ENCODE measurements at regions not wholly inside any gene's neighbourhood (a gene's known extent, or its start where the extent isn't known, plus 50 kb on each side); places are given as distances from the start of the nearest gene placed in this dataset.

DNA sequence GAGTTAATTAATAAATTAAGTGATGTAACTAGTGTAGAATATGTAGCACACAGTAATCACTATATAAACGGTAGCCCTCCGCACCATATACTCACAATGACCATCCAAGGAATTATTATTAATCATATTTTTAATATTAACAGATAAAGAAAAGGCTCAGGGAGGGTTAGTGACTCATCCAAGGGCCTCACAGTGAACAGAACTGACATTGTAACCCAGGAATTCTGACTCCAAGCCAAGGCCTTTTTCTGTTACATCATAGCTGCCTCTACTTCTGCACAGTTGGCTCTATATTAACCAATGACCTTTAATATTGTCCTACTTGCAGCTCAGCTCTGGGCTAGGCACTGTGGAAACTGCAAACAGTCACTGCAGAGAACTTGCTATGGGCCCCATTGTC, 117.5 kb upstream of the SIRPG start:
- no peak overlapping the region for H3K9ac ChIP-seq (ENCODE audit: insufficient read length, low read depth)
- no peak overlapping the region for H3K4me3 ChIP-seq (ENCODE audit: insufficient read length, low read depth)
- no peaks in the 10 kb centered on the region for H3K36me3 ChIP-seq (ENCODE audit: insufficient read depth, insufficient read length, low read length)
- no peaks in the 10 kb centered on the region for H3K9me3 ChIP-seq (ENCODE audit: insufficient read depth, low read length)
- no peaks in the 10 kb centered on the region for H3K4me1 ChIP-seq (ENCODE audit: insufficient read depth, insufficient read length)
- H3K27me3 ChIP-seq (ENCODE audit: insufficient read depth, insufficient read length): peaks cover 14% of the 10 kb centered on the region
- DNase-seq (ENCODE audit: low read depth, low spot score): no peak
- no peak for TF ChIP-seq ZNF274 (IDR thresholded peaks at IDR 0.05; ENCODE audit: low read depth, low read length)
- TF ChIP-seq SUZ12 (IDR thresholded peaks at IDR 0.05; ENCODE audit: extremely low read depth, insufficient read depth, insufficient read length): no peak

DNA sequence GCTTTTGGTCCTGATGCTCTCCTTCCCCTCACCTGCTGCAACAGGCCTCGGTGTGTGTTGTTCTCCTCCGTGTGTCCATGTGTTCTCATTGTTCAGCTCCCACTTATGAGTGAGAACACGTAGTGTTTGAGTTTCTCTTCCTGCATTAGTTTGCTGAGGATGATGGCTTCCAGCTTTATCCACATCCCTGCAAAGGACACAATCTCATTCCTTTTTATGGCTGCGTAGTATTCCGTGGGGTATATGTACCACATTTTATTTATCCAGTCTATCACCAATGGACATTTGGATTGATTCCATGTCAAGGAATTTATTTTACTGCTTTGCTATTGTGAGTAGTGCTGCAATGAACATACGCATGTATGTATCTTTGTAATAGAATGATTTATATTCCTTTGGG, 116.9 kb upstream of the SIRPG start:
- no peak for DNase-seq (ENCODE audit: low read depth, low spot score)
- no peak overlapping the region for H3K9ac ChIP-seq (ENCODE audit: insufficient read length, low read depth)
- H3K9me3 ChIP-seq (ENCODE audit: insufficient read depth, low read length): no peaks in the 10 kb centered on the region
- no peaks in the 10 kb centered on the region for H3K36me3 ChIP-seq (ENCODE audit: insufficient read depth, insufficient read length, low read length)
- TF ChIP-seq YY1 (IDR thresholded peaks at IDR 0.05; ENCODE audit: insufficient read depth, insufficient read length) (no peak), SUZ12 (IDR thresholded peaks at IDR 0.05; ENCODE audit: extremely low read depth, insufficient read depth, insufficient read length) (no peak), ZNF274 (IDR thresholded peaks at IDR 0.05; ENCODE audit: low read depth, low read length) (no peak)
- H3K4me1 ChIP-seq (ENCODE audit: insufficient read depth, insufficient read length): no peaks in the 10 kb centered on the region
- H3K27me3 ChIP-seq (ENCODE audit: insufficient read depth, insufficient read length): peaks cover 14% of the 10 kb centered on the region
- H3K4me3 ChIP-seq (ENCODE audit: insufficient read length, low read depth): no peak overlapping the region

DNA sequence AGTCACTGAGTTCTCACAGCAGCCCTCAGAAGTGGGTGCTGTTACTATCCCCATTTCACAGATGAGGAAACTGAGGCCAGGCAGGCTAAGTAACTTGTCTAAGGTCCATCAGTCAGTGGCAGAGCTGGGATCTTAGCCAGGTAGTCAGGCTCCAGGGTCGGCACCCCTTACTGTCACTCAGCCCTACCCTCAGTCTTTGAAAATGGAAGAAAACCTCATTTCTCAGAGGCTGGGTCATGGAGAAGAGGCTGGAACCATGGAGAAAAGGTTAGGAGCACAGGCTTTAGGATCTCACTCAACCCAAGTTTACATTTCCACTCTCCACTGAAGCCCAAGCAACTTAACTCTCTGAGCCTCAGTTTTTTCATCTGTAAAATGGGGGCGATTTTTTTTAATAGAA, 116.2 kb upstream of the SIRPG start:
- H3K4me3 ChIP-seq (ENCODE audit: insufficient read length, low read depth): no peak overlapping the region
- H3K9me3 ChIP-seq (ENCODE audit: insufficient read depth, low read length): no peaks in the 10 kb centered on the region
- H3K4me1 ChIP-seq (ENCODE audit: insufficient read depth, insufficient read length): no peaks in the 10 kb centered on the region
- no peak overlapping the region for H3K9ac ChIP-seq (ENCODE audit: insufficient read length, low read depth)
- no peaks in the 10 kb centered on the region for H3K36me3 ChIP-seq (ENCODE audit: insufficient read depth, insufficient read length, low read length)
- H3K27me3 ChIP-seq (ENCODE audit: insufficient read depth, insufficient read length): peaks cover 14% of the 10 kb centered on the region
- DNase-seq (ENCODE audit: low read depth, low spot score): no peak
- TF ChIP-seq ZNF274 (IDR thresholded peaks at IDR 0.05; ENCODE audit: low read depth, low read length) (no peak), SUZ12 (IDR thresholded peaks at IDR 0.05; ENCODE audit: extremely low read depth, insufficient read depth, insufficient read length) (no peak), YY1 (IDR thresholded peaks at IDR 0.05; ENCODE audit: insufficient read depth, insufficient read length) (no peak)

DNA sequence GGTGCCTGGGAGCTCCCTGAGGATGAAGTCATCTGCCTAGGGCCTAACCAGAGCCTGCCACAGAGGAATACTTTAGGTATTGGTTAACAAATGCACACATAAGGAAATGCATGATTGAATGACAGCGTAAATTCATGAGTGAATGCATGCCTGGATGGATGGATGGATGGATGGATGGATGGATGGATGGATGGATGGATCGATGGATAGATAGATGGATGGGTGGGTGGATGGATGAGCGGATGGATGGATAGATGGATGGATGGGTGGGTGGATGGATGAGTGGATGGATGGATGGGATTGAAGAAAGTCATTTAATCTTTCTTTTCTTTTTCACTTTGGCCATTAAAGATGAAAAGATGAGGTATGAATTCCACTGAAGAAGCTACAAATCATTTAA, 111.9 kb upstream of the SIRPG start:
- H3K4me1 ChIP-seq (ENCODE audit: insufficient read depth, insufficient read length): no peaks in the 10 kb centered on the region
- H3K9ac ChIP-seq (ENCODE audit: insufficient read length, low read depth): no peak overlapping the region
- no peak for DNase-seq (ENCODE audit: low read depth, low spot score)
- H3K9me3 ChIP-seq (ENCODE audit: insufficient read depth, low read length): no peaks in the 10 kb centered on the region
- no peaks in the 10 kb centered on the region for H3K27me3 ChIP-seq (ENCODE audit: insufficient read depth, insufficient read length)
- H3K4me3 ChIP-seq (ENCODE audit: insufficient read length, low read depth): no peak overlapping the region
- no peaks in the 10 kb centered on the region for H3K36me3 ChIP-seq (ENCODE audit: insufficient read depth, insufficient read length, low read length)
- TF ChIP-seq ZNF274 (IDR thresholded peaks at IDR 0.05; ENCODE audit: low read depth, low read length) (no peak), SUZ12 (IDR thresholded peaks at IDR 0.05; ENCODE audit: extremely low read depth, insufficient read depth, insufficient read length) (no peak), YY1 (IDR thresholded peaks at IDR 0.05; ENCODE audit: insufficient read depth, insufficient read length) (no peak)

DNA sequence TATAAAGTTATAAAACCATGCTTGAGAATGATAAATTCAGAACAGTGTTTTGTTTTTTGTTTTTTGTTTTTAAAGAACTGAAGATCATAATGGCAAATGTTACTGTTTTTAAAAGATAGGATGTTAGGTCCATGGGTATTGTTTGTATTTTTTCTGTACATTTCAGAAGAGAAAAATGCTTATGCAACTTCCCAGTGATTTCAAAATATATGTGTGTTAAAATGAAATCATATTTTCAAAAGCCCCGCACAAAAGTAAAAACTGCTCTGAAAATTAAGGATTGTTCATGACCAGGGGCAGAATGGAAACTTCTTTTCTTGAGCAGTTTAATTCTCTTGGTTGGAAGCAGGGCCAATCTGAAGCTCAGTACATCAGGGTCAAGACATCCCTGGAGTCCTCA, 109.2 kb upstream of the SIRPG start:
- no peaks in the 10 kb centered on the region for H3K9me3 ChIP-seq (ENCODE audit: insufficient read depth, low read length)
- no peak overlapping the region for H3K4me3 ChIP-seq (ENCODE audit: insufficient read length, low read depth)
- H3K9ac ChIP-seq (ENCODE audit: insufficient read length, low read depth): no peak overlapping the region
- H3K36me3 ChIP-seq (ENCODE audit: insufficient read depth, insufficient read length, low read length): no peaks in the 10 kb centered on the region
- TF ChIP-seq SUZ12 (IDR thresholded peaks at IDR 0.05; ENCODE audit: extremely low read depth, insufficient read depth, insufficient read length): no peak
- no peak for TF ChIP-seq ZNF274 (IDR thresholded peaks at IDR 0.05; ENCODE audit: low read depth, low read length)
- no peak for TF ChIP-seq YY1 (IDR thresholded peaks at IDR 0.05; ENCODE audit: insufficient read depth, insufficient read length)
- no peaks in the 10 kb centered on the region for H3K27me3 ChIP-seq (ENCODE audit: insufficient read depth, insufficient read length)
- DNase-seq (ENCODE audit: low read depth, low spot score): no peak
- no peaks in the 10 kb centered on the region for H3K4me1 ChIP-seq (ENCODE audit: insufficient read depth, insufficient read length)

DNA sequence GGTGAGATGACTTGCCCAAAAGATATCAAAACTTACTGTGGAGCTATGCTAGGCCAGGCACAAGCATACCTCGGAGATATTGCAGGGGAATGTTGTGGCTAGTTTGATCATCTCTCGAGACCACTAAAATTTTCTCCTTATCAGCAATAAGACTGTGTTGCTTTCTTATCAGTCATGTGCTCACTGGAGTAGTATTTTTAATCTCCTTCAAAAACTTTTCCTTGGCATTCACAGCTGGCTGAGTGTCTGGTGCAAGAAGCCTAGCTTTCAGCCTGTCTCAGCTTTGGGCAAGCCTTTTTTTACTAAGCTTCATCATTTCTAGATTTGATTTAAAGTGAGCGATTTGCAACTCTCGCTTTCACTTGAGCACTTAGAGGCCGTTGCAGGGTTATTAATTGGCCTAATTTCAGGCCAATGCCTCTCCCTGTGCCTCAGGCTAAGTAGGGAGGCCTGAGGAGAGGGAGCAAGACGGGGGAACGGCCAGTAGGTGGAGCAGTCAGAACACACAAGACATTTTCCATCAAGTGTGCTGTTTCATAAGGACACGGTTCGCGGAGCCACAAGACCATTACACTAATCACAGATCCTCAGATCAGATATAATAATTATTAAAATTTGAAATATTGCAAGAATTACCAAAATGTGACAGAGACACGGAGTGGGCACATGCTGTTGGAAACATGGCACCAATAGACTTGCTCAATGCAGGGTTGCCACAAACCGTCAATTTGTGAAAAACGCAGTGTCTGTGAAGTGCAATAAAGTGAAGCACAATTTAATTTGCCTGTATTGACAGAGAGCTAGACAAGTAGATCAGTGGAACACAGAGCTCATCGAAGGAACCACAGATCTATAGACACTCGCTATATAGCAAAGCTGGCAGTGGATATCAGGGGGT, 106.8 kb upstream of the SIRPG start:
- Histone ChIP-seq H3K36me3 (ENCODE audit: insufficient read depth, insufficient read length, low read length) (no peaks in the 10 kb centered on the region), H3K27me3 (ENCODE audit: insufficient read depth, insufficient read length) (no peaks in the 10 kb centered on the region), H3K4me3 (ENCODE audit: insufficient read length, low read depth) (no peak overlapping the region), H3K9me3 (ENCODE audit: insufficient read depth, low read length) (no peaks in the 10 kb centered on the region), H3K4me1 (ENCODE audit: insufficient read depth, insufficient read length) (no peaks in the 10 kb centered on the region), H3K9ac (ENCODE audit: insufficient read length, low read depth) (no peak overlapping the region)
- TF ChIP-seq YY1 (IDR thresholded peaks at IDR 0.05; ENCODE audit: insufficient read depth, insufficient read length) (no peak), SUZ12 (IDR thresholded peaks at IDR 0.05; ENCODE audit: extremely low read depth, insufficient read depth, insufficient read length) (no peak), ZNF274 (IDR thresholded peaks at IDR 0.05; ENCODE audit: low read depth, low read length) (no peak)
- DNase-seq (ENCODE audit: low read depth, low spot score): peak; percentile 74

DNA sequence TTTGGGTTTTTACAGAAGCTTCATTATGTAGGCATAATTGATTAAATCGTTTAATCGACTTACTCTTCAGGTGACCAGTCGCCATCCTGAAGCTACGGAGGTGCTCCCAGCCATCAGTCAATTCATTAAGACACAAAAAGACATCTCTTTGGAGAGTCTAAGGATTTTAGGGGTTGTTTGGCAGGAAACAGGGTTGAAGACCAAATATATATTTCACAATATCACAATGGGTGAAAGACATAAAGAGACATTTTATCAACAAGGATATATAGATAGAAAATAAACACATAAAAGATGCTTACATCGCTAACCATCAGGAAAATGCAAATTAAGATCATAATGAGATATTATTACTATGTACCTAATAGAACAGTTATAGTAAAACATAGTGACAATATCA, 104.0 kb upstream of the SIRPG start:
- TF ChIP-seq ZNF274 (IDR thresholded peaks at IDR 0.05; ENCODE audit: low read depth, low read length): no peak
- TF ChIP-seq SUZ12 (IDR thresholded peaks at IDR 0.05; ENCODE audit: extremely low read depth, insufficient read depth, insufficient read length): no peak
- TF ChIP-seq YY1 (IDR thresholded peaks at IDR 0.05; ENCODE audit: insufficient read depth, insufficient read length): no peak
- DNase-seq (ENCODE audit: low read depth, low spot score): no peak
- no peak overlapping the region for H3K9ac ChIP-seq (ENCODE audit: insufficient read length, low read depth)
- H3K4me3 ChIP-seq (ENCODE audit: insufficient read length, low read depth): no peak overlapping the region
- H3K36me3 ChIP-seq (ENCODE audit: insufficient read depth, insufficient read length, low read length): no peaks in the 10 kb centered on the region
- no peaks in the 10 kb centered on the region for H3K27me3 ChIP-seq (ENCODE audit: insufficient read depth, insufficient read length)
- H3K4me1 ChIP-seq (ENCODE audit: insufficient read depth, insufficient read length): no peaks in the 10 kb centered on the region
- no peaks in the 10 kb centered on the region for H3K9me3 ChIP-seq (ENCODE audit: insufficient read depth, low read length)
